ENCODE measurements at regions not wholly inside any gene's neighbourhood (a gene's known extent, or its start where the extent isn't known, plus 50 kb on each side); places are given as distances from the start of the nearest gene placed in this dataset.

GRCh38 chr11:128161436-128161835 is 425.9 kb downstream of the ETS1 start:
- Histone ChIP-seq H3K27ac (ENCODE audit: low read depth, low read length) (no peak overlapping the region), H3K4me1 (ENCODE audit: control insufficient read depth, insufficient read depth, low read length) (peaks cover 6% of the 10 kb centered on the region), H3K36me3 (ENCODE audit: control insufficient read depth, insufficient read depth, low read length) (no peaks in the 10 kb centered on the region), H3K27me3 (ENCODE audit: control insufficient read depth, insufficient read depth, low read length, poor library complexity, severe bottlenecking) (no peaks in the 10 kb centered on the region), H3K9me3 (ENCODE audit: control insufficient read depth, low read length) (no peaks in the 10 kb centered on the region), H3K4me3 (ENCODE audit: low read length) (no peak overlapping the region), H3K9ac (ENCODE audit: extremely low read depth, low read length, poor library complexity, severe bottlenecking) (no peak overlapping the region)
- no peaks in the 10 kb centered on the region for H3K9me3 Mint-ChIP-seq
- no peaks in the 10 kb centered on the region for H3K36me3 Mint-ChIP-seq (ENCODE audit: low read depth)
- WGBS, 2 experiments (ENCODE audit: insufficient coverage in 1 of 2, insufficient read length in 1 of 2) = 97 to 100% methylated on average over 1 of the region's 1 CpG
- no peak for DNase-seq
- no peak overlapping the region for H3K27ac Mint-ChIP-seq
- no peaks in the 10 kb centered on the region for H3K27me3 Mint-ChIP-seq (ENCODE audit: insufficient read depth)
- TF ChIP-seq CTCF (conservative IDR thresholded peaks at IDR 0.05) = no peak
- H3K4me1 Mint-ChIP-seq = peaks cover 15% of the 10 kb centered on the region
- H3K4me3 Mint-ChIP-seq = no peak overlapping the region

DNA sequence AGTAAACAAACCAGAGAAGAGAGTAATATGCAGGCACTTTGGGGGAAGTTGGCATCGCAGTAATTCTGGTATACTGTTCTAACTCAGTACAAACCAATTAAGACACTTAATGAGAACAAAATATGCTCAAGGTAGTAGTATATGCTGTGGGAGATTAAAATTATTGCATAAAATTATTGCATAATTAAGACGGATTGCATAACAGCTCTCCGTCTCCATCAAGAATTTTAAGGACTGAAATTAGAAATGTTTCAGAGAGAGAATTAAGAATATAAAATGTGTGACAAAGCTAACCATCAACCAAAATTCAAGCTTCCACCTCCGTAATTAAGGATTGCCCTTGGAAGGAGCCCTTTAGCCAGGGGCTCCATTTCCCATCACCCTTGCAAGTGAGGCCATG is 428.5 kb downstream of the ETS1 start:
- no peaks in the 10 kb centered on the region for H3K36me3 ChIP-seq (ENCODE audit: control insufficient read depth, insufficient read depth, low read length)
- H3K4me1 ChIP-seq (ENCODE audit: control insufficient read depth, insufficient read depth, low read length) = peaks cover 3% of the 10 kb centered on the region
- H3K9ac ChIP-seq (ENCODE audit: extremely low read depth, low read length, poor library complexity, severe bottlenecking) = no peak overlapping the region
- DNase-seq = no peak
- H3K4me3 ChIP-seq (ENCODE audit: low read length) = no peak overlapping the region
- no peaks in the 10 kb centered on the region for H3K36me3 Mint-ChIP-seq (ENCODE audit: low read depth)
- H3K27me3 ChIP-seq (ENCODE audit: control insufficient read depth, insufficient read depth, low read length, poor library complexity, severe bottlenecking) = no peaks in the 10 kb centered on the region
- 99 to 100% methylated on average over 2 to 4 of the region's 4 CpGs for WGBS, 2 experiments (ENCODE audit: insufficient coverage in 1 of 2, insufficient read length in 1 of 2)
- H3K9me3 Mint-ChIP-seq = no peaks in the 10 kb centered on the region
- H3K27ac ChIP-seq (ENCODE audit: low read depth, low read length) = no peak overlapping the region
- no peaks in the 10 kb centered on the region for H3K9me3 ChIP-seq (ENCODE audit: control insufficient read depth, low read length)
- H3K27ac Mint-ChIP-seq = no peak overlapping the region
- peaks cover 2% of the 10 kb centered on the region for H3K4me1 Mint-ChIP-seq
- TF ChIP-seq CTCF (conservative IDR thresholded peaks at IDR 0.05) = no peak
- H3K27me3 Mint-ChIP-seq (ENCODE audit: insufficient read depth) = no peaks in the 10 kb centered on the region
- no peak overlapping the region for H3K4me3 Mint-ChIP-seq

DNA sequence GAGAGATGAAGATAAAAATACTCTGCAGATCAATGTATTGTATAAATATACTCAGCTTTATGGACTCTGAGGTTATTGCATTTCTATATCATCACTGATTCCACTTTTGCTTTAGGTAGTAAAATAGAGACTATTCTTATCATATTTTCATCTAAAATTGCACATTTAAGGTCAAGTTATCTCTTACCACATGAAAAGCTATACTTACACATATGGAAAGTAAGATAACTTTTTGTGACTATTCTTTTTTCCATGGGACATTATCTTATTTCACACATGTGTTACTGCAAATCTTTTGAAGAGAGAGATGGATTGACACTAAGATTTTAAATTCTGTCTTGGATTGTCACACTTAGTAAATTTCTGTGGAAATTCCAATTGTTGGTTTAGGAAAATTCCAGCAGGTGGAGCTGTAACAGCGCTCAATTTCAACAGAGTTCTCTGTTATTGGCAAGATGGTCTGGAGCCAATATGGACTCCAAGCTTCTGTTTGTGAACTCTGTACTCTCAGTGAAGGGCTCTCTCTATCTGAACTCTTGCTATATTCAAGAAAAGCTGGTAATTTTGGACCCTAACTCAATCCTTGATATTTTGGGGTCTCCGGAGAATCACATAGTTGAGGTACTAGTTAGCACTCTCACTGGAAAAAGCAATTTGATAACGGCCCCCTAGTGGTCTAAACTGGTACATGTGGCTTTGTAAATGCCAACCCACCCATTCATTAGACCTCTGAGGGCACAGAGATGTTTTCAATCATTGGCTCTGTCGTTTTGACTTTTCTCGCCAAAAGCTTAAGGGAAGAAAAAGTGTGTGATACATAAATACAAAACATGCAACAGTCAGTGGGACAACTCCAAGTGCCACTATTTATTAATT is 429.7 kb downstream of the ETS1 start:
- H3K9ac ChIP-seq (ENCODE audit: extremely low read depth, low read length, poor library complexity, severe bottlenecking) = no peak overlapping the region
- 3 to 11% methylated on average over 3 to 5 of the region's 5 CpGs for WGBS, 2 experiments (ENCODE audit: insufficient coverage in 1 of 2, insufficient read length in 1 of 2)
- no peaks in the 10 kb centered on the region for H3K36me3 Mint-ChIP-seq (ENCODE audit: low read depth)

More for the DNA sequence above, 429.7 kb downstream of the ETS1 start:
- no peaks in the 10 kb centered on the region for H3K27me3 Mint-ChIP-seq (ENCODE audit: insufficient read depth)
- H3K4me1 Mint-ChIP-seq = peaks cover 5% of the 10 kb centered on the region
- peak overlapping the region; percentile 36 for H3K4me3 Mint-ChIP-seq
- H3K36me3 ChIP-seq (ENCODE audit: control insufficient read depth, insufficient read depth, low read length) = no peaks in the 10 kb centered on the region
- H3K4me3 ChIP-seq (ENCODE audit: low read length) = peak overlapping the region; percentile 7
- H3K9me3 ChIP-seq (ENCODE audit: control insufficient read depth, low read length) = no peaks in the 10 kb centered on the region
- H3K9me3 Mint-ChIP-seq = no peaks in the 10 kb centered on the region
- TF ChIP-seq CTCF (conservative IDR thresholded peaks at IDR 0.05) = peak; percentile 99
- H3K4me1 ChIP-seq (ENCODE audit: control insufficient read depth, insufficient read depth, low read length) = peaks cover 6% of the 10 kb centered on the region
- peak overlapping the region; percentile 87 for H3K27ac Mint-ChIP-seq
- peak; percentile 81 for DNase-seq
- no peaks in the 10 kb centered on the region for H3K27me3 ChIP-seq (ENCODE audit: control insufficient read depth, insufficient read depth, low read length, poor library complexity, severe bottlenecking)
- H3K27ac ChIP-seq (ENCODE audit: low read depth, low read length) = no peak overlapping the region
